ENCODE measurements at regions not wholly inside any gene's neighbourhood (a gene's known extent, or its start where the extent isn't known, plus 50 kb on each side); places are given as distances from the start of the nearest gene placed in this dataset.

GRCh38 chr1:79847700-79848099 is 841.2 kb upstream of the ADGRL4 start:
- no peak for DNase-seq

GRCh38 chr1:79845936-79846335 is 839.4 kb upstream of the ADGRL4 start:
- no peak for DNase-seq

- no peak for DNase-seq
Measured at GRCh38 chr1:79842811-79843210, 836.3 kb upstream of the ADGRL4 start.

GRCh38 chr1:79839882-79840281 is 833.4 kb upstream of the ADGRL4 start:
- no peak for DNase-seq

DNA sequence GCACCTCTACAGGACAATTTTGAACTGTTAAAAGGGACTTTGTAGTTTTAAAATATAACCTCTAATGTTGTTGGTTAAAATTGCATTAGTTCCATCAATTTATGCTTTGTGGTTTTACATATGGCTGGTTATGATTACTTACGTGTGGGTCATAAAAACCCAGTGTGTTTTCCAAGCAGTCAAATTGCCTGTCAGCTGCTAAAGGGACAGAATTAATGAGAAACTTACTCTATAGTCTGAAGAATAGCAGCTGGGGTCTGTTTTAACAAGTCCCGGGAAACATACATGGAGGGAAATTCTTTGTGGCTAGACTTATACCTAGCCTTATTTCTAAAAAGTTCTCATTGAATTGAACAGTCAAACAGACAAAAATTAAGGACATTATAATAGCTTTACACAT is 820.9 kb upstream of the ADGRL4 start:
- no peak for DNase-seq

GRCh38 chr1:79825551-79825950 is 819.0 kb upstream of the ADGRL4 start:
- no peak for DNase-seq

- no peak for DNase-seq
Measured at GRCh38 chr1:79822053-79822452, 815.5 kb upstream of the ADGRL4 start.

DNA sequence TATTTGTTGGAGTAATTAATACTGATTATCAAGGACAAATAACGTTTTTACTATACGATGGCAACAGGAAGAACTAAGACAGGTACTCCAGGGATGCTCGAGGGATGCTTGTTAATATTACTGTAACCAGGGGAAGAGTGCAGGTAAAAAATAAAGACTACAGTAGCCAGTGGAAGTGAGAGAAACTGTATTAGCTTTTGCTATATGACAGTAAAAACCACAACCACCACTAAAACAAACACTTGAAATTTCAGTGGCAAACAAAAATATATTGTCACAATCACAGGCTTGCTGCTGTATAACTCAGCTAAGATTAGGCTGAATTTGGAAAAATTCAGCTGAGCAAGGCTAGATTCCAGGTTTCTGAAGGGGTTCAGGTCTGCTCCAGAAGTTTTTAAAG is 812.6 kb upstream of the ADGRL4 start:
- no peak for DNase-seq

DNA sequence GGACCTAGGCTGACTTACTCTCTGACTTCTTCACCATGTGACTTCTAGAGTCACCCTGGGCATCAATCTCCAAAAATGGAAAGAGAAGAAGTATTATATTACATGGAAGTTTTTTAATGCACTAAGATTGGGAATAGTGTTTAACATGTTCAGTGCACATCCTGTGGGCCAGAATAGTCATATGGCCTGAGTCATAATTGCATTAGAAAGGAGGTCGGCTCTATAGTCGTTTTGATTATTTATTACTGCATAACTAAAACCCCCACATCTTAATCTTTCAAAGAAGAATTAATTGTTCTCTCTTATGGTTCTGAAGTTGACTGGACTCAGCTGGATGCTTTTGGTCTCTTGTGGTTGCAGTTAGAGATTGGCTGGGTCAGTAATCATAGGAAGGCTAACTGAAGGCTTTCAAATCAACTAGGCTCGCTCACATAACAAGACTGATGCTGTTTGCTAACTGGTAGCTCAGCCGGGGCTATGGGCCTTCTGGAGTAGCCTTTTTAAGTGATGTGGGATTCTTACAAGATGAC is 810.6 kb upstream of the ADGRL4 start:
- no peak for DNase-seq

DNA sequence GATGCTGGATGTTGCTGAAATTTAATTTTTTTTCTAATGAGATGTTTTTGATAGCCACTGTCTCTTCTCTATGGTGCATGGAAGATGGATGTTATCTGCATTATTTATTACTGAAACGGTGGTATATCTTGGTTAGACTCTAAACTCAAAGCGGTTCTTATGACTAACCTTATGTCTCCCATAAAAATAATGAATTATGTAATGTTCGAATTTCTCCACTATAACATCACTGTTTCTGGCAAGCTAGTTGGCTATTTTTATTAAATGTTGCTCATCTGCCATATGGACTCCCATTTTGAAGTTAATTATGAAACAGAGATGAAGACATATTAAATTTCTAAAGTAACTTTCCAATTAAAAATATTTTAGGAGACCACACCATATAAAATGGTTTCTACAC is 808.6 kb upstream of the ADGRL4 start:
- no peak for DNase-seq

DNA sequence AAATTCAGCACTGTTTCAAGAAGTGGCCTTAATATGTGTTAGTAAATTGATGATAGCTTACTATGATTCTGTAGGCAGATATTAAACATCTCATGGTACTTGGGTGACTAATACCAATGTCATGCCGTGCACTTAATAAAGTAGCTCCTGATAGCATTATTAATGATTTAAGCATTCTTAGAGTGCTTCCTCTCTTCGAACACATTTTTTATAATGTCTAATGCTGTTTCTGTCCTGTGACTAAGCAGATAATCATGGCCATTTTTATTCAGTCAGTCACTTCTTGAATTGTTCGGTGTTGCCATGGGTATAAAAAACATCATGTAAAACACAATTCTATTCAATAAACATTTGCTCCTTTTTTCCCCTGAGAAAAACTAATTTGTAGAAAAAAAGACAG is 804.6 kb upstream of the ADGRL4 start:
- DNase-seq, result no peak

DNA sequence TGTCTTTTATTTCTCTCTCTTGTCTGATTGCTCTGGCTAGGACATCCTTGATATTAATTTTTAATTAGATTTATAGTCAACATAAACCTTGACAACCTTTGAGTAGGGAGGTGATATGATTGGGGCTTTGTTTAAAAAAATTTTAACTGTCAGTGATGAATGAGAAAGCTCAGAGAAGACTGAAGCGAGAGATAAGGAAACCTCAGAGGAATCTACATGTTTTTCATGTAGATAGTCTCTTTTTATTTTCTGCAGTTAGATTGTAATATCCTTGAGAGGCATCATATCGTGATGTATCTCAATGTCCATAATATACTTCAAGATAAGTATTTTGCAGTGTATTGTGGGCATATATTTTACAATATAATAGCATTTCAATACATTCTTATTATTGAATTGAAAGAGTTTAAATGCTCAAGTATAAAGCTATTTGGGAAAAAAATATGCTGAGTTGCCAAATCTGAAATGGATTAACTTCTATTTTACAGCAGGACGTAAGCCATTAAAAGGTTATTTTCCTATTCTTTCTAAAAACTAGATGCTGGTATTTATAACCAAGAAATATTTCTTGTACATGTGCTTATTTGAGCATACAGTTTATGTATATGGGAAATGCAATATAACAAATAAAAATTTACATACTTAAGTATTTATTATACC is 802.4 kb upstream of the ADGRL4 start:
- DNase-seq, result no peak

DNA sequence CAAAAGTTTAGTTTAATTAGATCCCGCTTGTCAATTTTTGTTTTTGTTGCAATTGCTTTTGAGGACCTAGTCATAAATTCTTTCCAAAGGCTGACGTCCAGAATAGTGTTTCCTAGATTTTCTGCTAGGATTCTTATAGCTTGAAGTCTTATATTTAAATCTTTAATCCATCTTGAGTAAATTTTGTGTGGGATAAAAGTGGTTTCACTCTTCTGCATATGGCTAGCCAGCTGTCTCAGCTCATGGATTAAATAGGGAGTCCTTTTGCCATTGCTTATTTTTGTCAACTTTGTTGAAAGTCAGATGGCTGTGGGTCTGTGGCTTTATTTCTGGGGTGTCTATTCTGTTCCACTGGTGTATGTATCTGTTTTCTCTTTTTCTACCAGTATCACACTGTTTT is 801.3 kb upstream of the ADGRL4 start:
- no peak for DNase-seq

DNA sequence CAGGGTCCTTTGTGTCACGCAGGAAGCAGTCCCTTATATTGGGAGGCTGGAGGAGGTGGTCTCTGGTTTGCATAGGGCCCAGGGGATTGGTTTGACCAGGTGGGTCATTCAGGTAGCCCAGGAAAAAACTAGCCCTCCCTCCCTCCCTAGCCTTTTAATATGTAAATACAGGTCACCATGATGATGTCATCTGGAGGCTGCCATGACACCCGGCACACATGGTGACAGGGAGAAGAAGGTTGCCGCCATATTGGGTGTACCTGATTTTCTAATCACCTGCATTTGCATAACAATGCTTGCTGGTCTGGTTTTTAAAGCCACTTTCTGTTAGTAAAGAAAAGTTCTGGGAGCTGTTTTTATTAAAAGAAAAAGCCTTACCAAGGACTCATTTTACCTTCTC is 791.0 kb upstream of the ADGRL4 start:
- no peak for DNase-seq

GRCh38 chr1:79796434-79796833 is 789.9 kb upstream of the ADGRL4 start:
- no peak for DNase-seq

DNA sequence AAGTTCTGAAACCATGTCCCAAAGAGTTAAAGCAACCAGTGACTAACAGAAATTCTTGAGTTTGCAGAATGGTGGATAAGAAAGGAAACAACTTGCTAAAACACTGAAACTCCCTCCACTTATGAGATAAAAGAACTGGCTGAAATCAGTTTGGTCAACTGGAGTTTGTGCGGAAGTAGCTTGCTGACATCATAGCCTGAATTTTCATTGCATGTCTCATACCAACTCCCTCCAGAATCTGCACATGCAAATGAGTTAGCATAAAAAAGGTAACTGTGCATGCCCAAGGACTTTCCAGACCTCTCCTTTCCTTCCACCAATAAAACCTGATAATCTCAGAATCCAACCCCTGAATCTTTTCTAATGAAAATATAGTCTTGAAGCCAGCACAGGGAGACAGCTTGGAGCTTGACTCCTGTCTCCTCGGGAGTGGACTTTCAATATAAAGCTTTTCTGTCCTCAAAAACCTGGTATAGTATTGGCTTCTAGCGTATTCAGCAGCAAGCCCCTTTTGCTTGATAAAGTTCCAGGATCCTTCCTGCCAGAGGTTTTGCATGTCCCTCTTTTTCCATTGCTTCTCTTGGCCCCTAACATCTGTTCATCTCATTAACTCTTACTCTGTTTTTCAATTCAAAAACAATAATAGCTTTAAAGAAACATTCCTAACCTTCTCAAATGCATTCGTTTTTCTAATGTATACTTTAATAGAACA is 785.8 kb upstream of the ADGRL4 start:
- DNase-seq, result no peak

DNA sequence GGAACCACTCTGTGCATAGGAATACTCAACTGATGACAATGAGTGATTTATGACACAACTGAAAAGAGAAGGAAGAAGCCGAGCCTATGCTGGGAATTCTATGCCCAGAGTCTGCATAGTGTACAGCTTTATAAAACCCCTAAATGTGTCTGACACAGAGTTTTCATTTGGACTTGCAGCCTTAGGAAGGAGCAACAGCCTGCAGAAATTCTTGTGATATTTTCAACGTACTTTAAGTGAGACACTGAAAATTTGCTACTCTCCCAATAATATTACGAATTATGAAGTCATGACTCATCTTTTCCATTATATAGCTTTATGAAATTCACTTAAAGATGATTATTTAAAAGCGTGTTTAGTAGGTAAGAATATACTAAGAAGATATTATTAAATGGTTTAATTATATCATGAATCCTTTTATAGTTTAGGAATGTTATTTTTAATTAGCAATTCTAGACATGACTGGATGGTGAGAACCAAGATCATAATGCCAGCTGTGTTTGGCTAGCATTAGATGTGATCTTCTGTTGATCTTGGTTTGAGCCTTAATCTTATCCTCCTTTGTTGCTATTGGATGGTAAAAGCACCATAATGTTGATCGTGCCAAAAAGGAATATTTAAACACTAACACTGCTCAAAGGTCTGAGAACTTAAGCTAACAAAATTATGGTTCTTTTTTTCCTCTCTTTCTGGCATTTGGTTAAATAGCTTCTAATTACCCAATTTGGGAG is 785.1 kb upstream of the ADGRL4 start:
- no peak for DNase-seq

- DNase-seq, result no peak
Measured at GRCh38 chr1:79790950-79791349, 784.4 kb upstream of the ADGRL4 start.

- no peak for DNase-seq
Measured at GRCh38 chr1:79787631-79788030, 781.1 kb upstream of the ADGRL4 start.

- DNase-seq, result no peak
Measured at GRCh38 chr1:79785964-79786363, 779.4 kb upstream of the ADGRL4 start.

GRCh38 chr1:79785561-79785960 is 779.0 kb upstream of the ADGRL4 start:
- DNase-seq, result no peak

DNA sequence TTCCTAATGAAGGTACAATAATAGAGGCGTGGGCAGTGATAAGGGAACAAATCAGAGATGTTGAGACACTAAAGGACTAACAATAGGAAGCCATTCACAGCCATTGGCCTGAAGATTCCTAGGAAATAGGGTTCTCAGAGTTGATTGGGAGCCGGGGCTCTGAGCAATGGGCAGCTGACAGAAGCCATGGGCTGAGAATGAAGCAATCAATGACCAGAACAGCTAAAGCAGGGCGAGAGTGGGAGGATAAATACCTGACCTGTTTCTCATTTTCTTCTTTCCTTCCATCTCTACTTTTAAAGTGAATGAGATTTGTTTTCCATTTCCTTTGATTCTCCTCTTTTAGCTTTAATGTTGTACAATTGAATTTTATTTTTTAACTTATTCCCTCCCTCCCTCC is 774.7 kb upstream of the ADGRL4 start:
- no peak for DNase-seq

GRCh38 chr1:79777481-79778219 is 771.1 kb upstream of the ADGRL4 start:
- no peak for DNase-seq

Measured in midbrain (tissue), 1 donor.